HG03342 (cell line): ENCODE measurements at regions not wholly inside any gene's neighbourhood (a gene's known extent, or its start where the extent isn't known, plus 50 kb on each side); places are given as distances from the start of the nearest gene placed in this dataset.

ENCODE experiments used
- ATAC-seq: cut with Tn5 transposase; IDR thresholded peaks from one replicate; pipeline ENCODE4 v1.9.1; 2021; ENCODE audit warnings: mild to moderate bottlenecking, moderate library complexity; ENCODE audit not compliant: unreplicated experiment

GRCh38 chr1:73662526-73662925 lies 535.5 kb downstream of the LRRIQ3 start:
- no peak for ATAC-seq

- no peak for ATAC-seq
Observed at GRCh38 chr1:73659136-73659535, 538.8 kb downstream of the LRRIQ3 start.

GRCh38 chr1:73654714-73655113 lies 543.3 kb downstream of the LRRIQ3 start:
- no peak for ATAC-seq

- ATAC-seq, result no peak
Observed at GRCh38 chr1:73644198-73644597, 553.8 kb downstream of the LRRIQ3 start.

GRCh38 chr1:73639494-73639893 lies 558.5 kb downstream of the LRRIQ3 start:
- no peak for ATAC-seq

- no peak for ATAC-seq
Observed at GRCh38 chr1:73637264-73637663, 560.7 kb downstream of the LRRIQ3 start.

GRCh38 chr1:73635021-73635420 lies 563.0 kb downstream of the LRRIQ3 start:
- no peak for ATAC-seq

- no peak for ATAC-seq
Observed at GRCh38 chr1:73627723-73628122, 570.3 kb downstream of the LRRIQ3 start.

GRCh38 chr1:73626326-73626725 lies 571.6 kb downstream of the LRRIQ3 start:
- ATAC-seq, result no peak

GRCh38 chr1:73623946-73624345 lies 574.0 kb downstream of the LRRIQ3 start:
- ATAC-seq, result no peak

GRCh38 chr1:73617145-73617544 lies 580.8 kb downstream of the LRRIQ3 start:
- no peak for ATAC-seq

- ATAC-seq, result no peak
Observed at GRCh38 chr1:73611681-73612080, 586.3 kb downstream of the LRRIQ3 start.

- ATAC-seq, result no peak
Observed at GRCh38 chr1:73604739-73605138, 593.2 kb downstream of the LRRIQ3 start.

GRCh38 chr1:73604211-73604610 lies 593.8 kb downstream of the LRRIQ3 start:
- no peak for ATAC-seq

- no peak for ATAC-seq
Observed at GRCh38 chr1:73593804-73594203, 604.2 kb downstream of the LRRIQ3 start.

- ATAC-seq, result no peak
Observed at GRCh38 chr1:73593364-73593763, 604.6 kb downstream of the LRRIQ3 start.

GRCh38 chr1:73587080-73587479 lies 610.9 kb downstream of the LRRIQ3 start:
- ATAC-seq, result no peak

GRCh38 chr1:73577206-73577605 lies 620.8 kb downstream of the LRRIQ3 start:
- no peak for ATAC-seq

GRCh38 chr1:73576083-73576482 lies 621.9 kb downstream of the LRRIQ3 start:
- ATAC-seq, result no peak

GRCh38 chr1:73564294-73564693 lies 633.7 kb downstream of the LRRIQ3 start:
- no peak for ATAC-seq

- no peak for ATAC-seq
Observed at GRCh38 chr1:73556270-73556669, 641.7 kb downstream of the LRRIQ3 start.

- no peak for ATAC-seq
Observed at GRCh38 chr1:73537400-73537799, 660.6 kb downstream of the LRRIQ3 start.

- ATAC-seq, result no peak
Observed at GRCh38 chr1:73517603-73518191, 680.3 kb downstream of the LRRIQ3 start.
